ENCODE measurements at regions not wholly inside any gene's neighbourhood (a gene's known extent, or its start where the extent isn't known, plus 50 kb on each side); places are given as distances from the start of the nearest gene placed in this dataset.
"Not testable (repeated sequence)": the region's sequence is repeated elsewhere in the genome, so short reads cannot be mapped to it uniquely, and the experiment has no call there.

- TF ChIP-seq, protein P1, sequence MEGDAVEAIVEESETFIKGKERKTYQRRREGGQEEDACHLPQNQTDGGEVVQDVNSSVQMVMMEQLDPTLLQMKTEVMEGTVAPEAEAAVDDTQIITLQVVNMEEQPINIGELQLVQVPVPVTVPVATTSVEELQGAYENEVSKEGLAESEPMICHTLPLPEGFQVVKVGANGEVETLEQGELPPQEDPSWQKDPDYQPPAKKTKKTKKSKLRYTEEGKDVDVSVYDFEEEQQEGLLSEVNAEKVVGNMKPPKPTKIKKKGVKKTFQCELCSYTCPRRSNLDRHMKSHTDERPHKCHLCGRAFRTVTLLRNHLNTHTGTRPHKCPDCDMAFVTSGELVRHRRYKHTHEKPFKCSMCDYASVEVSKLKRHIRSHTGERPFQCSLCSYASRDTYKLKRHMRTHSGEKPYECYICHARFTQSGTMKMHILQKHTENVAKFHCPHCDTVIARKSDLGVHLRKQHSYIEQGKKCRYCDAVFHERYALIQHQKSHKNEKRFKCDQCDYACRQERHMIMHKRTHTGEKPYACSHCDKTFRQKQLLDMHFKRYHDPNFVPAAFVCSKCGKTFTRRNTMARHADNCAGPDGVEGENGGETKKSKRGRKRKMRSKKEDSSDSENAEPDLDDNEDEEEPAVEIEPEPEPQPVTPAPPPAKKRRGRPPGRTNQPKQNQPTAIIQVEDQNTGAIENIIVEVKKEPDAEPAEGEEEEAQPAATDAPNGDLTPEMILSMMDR (IDR thresholded peaks at IDR 0.05; ENCODE audit: low read depth, low read length) = peak; percentile 68
- no peak for TF ChIP-seq MYC (IDR thresholded peaks at IDR 0.05; ENCODE audit: low read depth, low read length)
- no peak for TF ChIP-seq MAX (IDR thresholded peaks at IDR 0.05; ENCODE audit: low read depth, low read length)
- no peak overlapping the region for H3K4me3 ChIP-seq (ENCODE audit: low read depth, low read length)
- DNase-seq (ENCODE audit: low read depth) = peak; percentile 59
These were observed 57.8 kb upstream of the WIPF3 start for GRCh38 chr7:29748286-29749099.

DNA sequence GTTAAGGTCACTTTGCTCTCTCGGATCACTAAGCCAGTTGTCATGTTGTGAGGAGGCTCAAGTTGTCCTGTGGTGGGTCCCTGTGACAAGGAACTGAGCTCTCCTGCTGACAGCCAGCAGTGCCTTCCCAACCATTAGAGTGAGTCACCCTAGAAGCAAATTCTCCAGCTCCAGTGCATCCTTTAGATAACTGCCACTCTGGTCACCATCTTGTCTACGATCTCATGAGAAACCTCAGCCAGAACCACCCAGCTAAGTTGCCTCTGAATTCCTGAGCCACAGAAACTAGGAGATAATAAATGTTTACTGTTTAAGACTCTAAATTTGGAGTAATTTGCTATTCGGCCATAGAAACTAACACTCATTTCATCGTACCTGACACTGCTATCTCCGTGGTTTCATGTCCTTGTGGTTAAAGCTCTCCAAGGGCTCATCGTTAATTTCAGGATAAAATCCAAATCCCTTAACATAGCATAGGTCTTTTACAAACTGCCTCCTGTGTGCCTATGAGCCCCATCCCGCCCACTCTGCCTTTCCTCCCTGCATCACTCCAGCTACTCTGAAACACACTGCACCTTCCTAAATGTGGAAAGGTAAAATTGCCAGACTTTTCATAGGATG lies 56.5 kb upstream of the WIPF3 start:
- peak; percentile 10 for DNase-seq (ENCODE audit: low read depth)
- TF ChIP-seq, protein P1 (IDR thresholded peaks at IDR 0.05; ENCODE audit: low read depth, low read length) = no peak
- TF ChIP-seq MYC (IDR thresholded peaks at IDR 0.05; ENCODE audit: low read depth, low read length) = no peak
- no peak for TF ChIP-seq POLR2A (IDR thresholded peaks at IDR 0.05; ENCODE audit: extremely low read depth, insufficient read length)
- no peak for TF ChIP-seq MAX (IDR thresholded peaks at IDR 0.05; ENCODE audit: low read depth, low read length)
- H3K4me3 ChIP-seq (ENCODE audit: low read depth, low read length) = no peak overlapping the region

- not testable (repeated sequence) for H3K4me3 ChIP-seq (ENCODE audit: low read depth, low read length); DNase-seq (ENCODE audit: low read depth)
These were observed 55.9 kb upstream of the WIPF3 start for GRCh38 chr7:29750373-29750940.

- not testable (repeated sequence) for H3K4me3 ChIP-seq (ENCODE audit: low read depth, low read length); DNase-seq (ENCODE audit: low read depth)
These were observed 55.3 kb upstream of the WIPF3 start for GRCh38 chr7:29751012-29751411.

DNA sequence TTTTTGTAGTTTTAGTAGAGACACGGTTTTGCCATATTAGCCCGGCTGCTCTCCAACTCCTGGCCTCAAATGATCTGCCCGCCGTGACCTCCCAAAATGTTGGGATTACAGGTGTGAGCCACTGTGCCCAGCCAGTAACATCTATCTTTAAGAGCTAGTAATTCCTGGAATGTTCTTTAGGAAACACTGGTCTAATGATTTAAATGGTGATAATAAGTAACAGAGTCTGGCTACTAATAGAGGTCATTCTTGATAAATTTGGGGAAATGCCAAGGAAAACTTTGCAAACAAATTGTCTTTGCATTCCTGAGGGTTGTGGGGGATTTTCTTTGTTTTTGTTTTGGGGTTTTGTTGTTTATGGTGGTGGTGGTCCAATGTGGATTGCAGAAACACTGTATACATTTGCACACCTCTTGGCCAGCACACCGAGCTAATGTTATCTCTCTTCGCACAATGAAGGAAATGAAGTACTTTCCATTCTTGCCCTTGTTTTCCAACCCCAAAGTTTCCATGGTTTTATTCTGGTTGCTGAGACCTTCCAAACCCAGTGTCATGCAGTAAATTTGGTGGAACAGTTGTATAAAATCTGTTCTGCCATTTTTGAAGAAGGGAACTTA lies 51.3 kb upstream of the WIPF3 start:
- H3K4me3 ChIP-seq (ENCODE audit: low read depth, low read length) = no peak overlapping the region
- no peak for DNase-seq (ENCODE audit: low read depth)
- TF ChIP-seq MYC (IDR thresholded peaks at IDR 0.05; ENCODE audit: low read depth, low read length) (no peak), POLR2A (IDR thresholded peaks at IDR 0.05; ENCODE audit: extremely low read depth, insufficient read length) (no peak), MAX (IDR thresholded peaks at IDR 0.05; ENCODE audit: low read depth, low read length) (no peak)
- TF ChIP-seq, protein P1 (IDR thresholded peaks at IDR 0.05; ENCODE audit: low read depth, low read length) = no peak
